ACC112 (cell line): ENCODE measurements at regions not wholly inside any gene's neighbourhood (a gene's known extent, or its start where the extent isn't known, plus 50 kb on each side); places are given as distances from the start of the nearest gene placed in this dataset.

Source experiments
- H2AFZ ChIP-seq: fragments of 200-600 bp; sonication (generic); one replicate; pipeline ENCODE4 v1.6.0; 2017; ENCODE audit warnings: antibody characterized with exemption, low read length; ENCODE audit not compliant: unreplicated experiment
- H3K27ac ChIP-seq: fragments of 200-600 bp; sonication (generic); 2 replicates; pipeline ENCODE4 v1.5.1; 2014; ENCODE audit warnings: low read depth, mild to moderate bottlenecking, antibody characterized with exemption, low read length, moderate library complexity
- H3K27me3 ChIP-seq: fragments of 200-600 bp; sonication (generic); 2 replicates; pipeline ENCODE4 v1.6.1; 2014; ENCODE audit warnings: mild to moderate bottlenecking, antibody characterized with exemption, low read length, moderate library complexity, mixed read lengths; ENCODE audit not compliant: insufficient read depth
- H3K36me3 ChIP-seq: fragments of 200-600 bp; sonication (generic); 2 replicates; pipeline ENCODE4 v1.6.1; 2016; ENCODE audit warnings: mild to moderate bottlenecking, antibody characterized with exemption, low read length, moderate library complexity, mixed read lengths; ENCODE audit not compliant: insufficient read depth
- H3K4me1 ChIP-seq: fragments of 200-600 bp; sonication (generic); one replicate; pipeline ENCODE4 v1.6.1; 2016; ENCODE audit warnings: low read length, mixed read lengths; ENCODE audit not compliant: insufficient read depth, unreplicated experiment, control insufficient read depth
- H3K4me3 ChIP-seq: fragments of 200-600 bp; sonication (generic); 2 replicates; pipeline ENCODE4 v1.5.1; 2014; ENCODE audit warnings: mild to moderate bottlenecking, low read depth, low read length
- H3K79me2 ChIP-seq: fragments of 200-600 bp; sonication (generic); one replicate; pipeline ENCODE4 v1.6.0; 2016; ENCODE audit warnings: low read length; ENCODE audit not compliant: control insufficient read depth, unreplicated experiment, insufficient read depth

DNA sequence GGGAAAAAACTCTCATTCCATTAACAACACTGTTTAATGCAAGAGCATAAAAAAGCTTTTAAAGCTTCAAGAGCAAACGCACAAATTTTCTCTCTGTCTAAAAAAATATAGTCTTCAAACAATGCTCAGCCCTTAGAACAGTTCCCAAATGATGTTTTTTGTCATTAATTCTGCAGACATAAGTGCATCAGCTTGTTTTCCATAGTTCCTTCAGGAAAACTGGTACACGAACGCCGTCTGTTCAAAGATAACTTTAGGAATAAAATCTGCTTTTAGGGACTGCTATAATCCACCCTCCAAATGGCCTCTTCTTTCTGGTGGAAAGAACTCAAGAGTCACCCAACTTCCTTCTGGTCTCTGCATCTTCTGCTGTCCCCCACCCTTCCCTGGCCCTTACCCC is 98.2 kb upstream of the SLC66A3 start:
- H3K4me1 ChIP-seq: no peaks in the 10 kb centered on the region
- no peaks in the 10 kb centered on the region for H3K79me2 ChIP-seq
- no peak overlapping the region for H2AFZ ChIP-seq
- no peak overlapping the region for H3K27ac ChIP-seq
- no peak overlapping the region for H3K4me3 ChIP-seq
- peaks cover 63% of the 10 kb centered on the region for H3K27me3 ChIP-seq
- no peaks in the 10 kb centered on the region for H3K36me3 ChIP-seq

DNA sequence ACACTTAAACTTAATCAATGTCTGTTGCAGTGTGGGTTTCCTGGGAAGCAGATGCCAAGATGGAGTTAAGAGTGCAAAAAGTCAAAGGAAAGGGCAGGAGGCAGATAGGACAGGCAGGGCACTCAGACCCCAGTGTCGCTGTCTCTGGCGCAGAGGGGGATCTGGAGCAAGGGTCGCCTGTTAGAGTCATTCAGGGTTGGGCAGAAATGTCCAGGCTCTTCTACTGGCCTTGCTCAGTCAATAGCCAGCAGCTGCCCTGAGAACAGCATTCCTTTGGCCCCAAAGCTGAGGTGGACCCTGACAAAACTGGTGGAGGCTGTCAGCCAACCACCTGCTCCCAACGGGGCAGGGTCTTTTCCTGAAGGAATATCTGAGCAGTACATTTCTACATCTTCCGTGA is 97.1 kb upstream of the SLC66A3 start:
- H3K27me3 ChIP-seq: peaks cover 73% of the 10 kb centered on the region
- no peak overlapping the region for H3K27ac ChIP-seq
- H3K36me3 ChIP-seq: no peaks in the 10 kb centered on the region
- no peak overlapping the region for H2AFZ ChIP-seq
- H3K4me1 ChIP-seq: no peaks in the 10 kb centered on the region
- no peaks in the 10 kb centered on the region for H3K79me2 ChIP-seq
- no peak overlapping the region for H3K4me3 ChIP-seq

DNA sequence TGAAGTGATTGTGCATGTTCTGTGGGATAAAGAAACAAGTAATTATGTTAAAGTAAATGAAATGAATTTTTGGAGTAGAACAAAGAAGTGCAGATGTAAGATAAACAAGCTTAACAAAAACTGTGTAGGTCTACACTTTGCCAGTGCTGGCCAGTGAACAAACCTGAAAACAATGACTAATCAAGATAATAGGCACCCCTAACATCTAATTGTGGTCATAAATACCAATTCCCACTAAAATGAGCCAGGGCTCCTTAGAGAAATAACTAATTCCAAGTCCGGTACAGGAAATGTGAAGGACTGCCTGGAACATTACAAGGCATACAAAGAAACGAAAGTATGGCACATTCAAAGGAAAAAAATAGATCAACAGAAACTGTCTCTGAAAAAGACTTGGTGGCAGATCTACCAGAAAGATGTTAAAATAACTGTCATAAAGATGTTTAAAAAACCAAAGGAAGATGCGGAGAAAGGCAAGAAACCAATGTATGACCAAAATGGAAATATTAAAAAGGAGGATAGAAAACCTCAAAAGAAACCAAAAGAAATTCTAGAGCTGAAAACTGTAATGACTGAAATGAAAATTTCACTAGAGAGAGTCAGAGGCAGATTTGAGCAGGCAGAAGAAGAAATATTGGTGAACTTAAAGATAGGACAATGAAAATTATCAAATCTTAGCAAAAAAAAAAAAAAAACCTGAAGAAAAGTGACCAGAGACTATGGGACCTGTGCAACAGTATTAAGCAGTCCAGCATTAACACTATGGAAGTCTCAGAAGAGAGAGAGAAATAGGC is 94.7 kb upstream of the SLC66A3 start:
- H3K27me3 ChIP-seq: peaks cover 89% of the 10 kb centered on the region
- H3K27ac ChIP-seq: no peak overlapping the region
- no peak overlapping the region for H3K4me3 ChIP-seq
- H3K36me3 ChIP-seq: no peaks in the 10 kb centered on the region
- no peaks in the 10 kb centered on the region for H3K4me1 ChIP-seq
- H3K79me2 ChIP-seq: no peaks in the 10 kb centered on the region
- H2AFZ ChIP-seq: no peak overlapping the region

DNA sequence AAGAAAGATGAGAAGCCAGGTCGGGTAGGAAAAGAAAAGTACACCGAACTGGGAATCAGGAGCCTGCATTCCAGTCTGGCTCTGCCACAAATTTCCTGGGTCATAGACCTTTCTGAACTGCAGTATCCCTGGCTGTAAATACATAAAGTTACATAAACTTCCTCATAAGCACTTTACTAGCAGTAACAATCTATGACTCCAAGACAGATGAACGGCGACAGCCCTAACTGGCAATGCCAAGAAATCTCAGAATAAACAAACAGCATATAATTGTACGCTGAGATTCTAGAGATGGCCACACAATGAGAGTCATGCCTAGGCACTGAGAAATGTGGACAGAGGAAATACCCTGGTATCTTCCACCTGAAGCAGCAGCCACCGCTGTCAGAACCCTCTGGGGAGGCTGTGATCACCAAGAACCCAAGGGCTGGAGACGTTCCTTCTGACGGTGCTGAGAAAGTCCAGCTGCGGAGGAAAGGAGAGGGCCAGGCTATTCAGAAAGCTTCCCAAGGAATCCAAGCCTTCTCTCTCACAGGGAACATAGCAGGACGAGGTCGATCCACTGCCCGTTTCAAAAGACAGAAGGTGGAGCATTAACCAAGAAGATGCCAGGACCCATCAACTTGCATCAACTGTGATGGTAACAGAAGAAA is 89.3 kb upstream of the SLC66A3 start:
- H3K27me3 ChIP-seq: peaks cover 63% of the 10 kb centered on the region
- no peak overlapping the region for H3K4me3 ChIP-seq
- H3K36me3 ChIP-seq: no peaks in the 10 kb centered on the region
- H2AFZ ChIP-seq: no peak overlapping the region
- no peak overlapping the region for H3K27ac ChIP-seq
- H3K4me1 ChIP-seq: no peaks in the 10 kb centered on the region
- H3K79me2 ChIP-seq: no peaks in the 10 kb centered on the region

DNA sequence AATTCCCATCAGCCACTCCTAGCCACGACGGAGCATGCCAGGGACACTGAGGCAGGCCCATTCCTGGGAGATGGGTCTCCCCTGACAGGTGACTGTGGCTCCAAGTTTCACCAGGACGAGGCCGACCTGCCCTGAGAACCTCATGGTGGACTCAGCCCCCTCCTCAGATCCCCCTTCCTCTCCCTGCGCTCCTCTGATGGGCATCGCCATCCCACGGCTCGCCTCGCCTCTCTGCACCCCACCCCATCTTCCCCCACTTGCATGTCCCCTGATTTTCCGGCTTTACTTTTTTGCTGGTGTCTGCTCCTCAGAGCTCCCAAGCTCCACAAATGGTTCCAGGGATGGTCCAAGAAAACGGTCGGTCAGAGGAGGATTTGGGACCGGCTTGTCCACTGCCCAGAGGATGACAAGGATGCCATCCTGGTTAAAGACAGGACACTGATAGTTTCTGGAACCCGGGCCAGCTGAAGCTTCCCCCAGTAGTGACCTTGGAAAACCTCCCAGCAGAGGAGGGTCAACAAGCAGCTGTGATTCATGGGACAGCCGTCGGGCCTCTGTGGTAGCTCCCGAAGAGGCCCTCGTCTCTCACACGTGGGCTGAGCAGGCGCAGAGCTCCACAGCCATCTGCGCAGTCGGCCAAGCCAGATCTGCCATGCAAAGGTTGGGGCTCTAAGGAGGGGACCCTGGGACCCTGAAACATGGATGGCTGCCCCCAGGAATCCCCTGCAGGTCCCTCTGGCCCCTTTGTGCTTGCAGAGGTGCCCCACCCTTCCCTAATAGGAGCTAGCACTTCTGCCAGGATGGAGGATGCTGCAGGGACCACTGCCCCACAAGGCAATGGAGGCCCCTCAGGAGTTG is 87.8 kb upstream of the SLC66A3 start:
- Histone ChIP-seq H3K36me3 (no peaks in the 10 kb centered on the region), H3K4me3 (no peak overlapping the region), H3K27me3 (peaks cover 48% of the 10 kb centered on the region), H3K79me2 (no peaks in the 10 kb centered on the region), H3K27ac (no peak overlapping the region), H3K4me1 (no peaks in the 10 kb centered on the region), H2AFZ (no peak overlapping the region)

GRCh38 chr2:11068079-11068741 is 87.1 kb upstream of the SLC66A3 start:
- Histone ChIP-seq H3K27me3 (peaks cover 43% of the 10 kb centered on the region), H3K36me3 (no peaks in the 10 kb centered on the region), H3K4me3 (no peak overlapping the region), H2AFZ (no peak overlapping the region), H3K4me1 (peaks cover 6% of the 10 kb centered on the region), H3K27ac (no peak overlapping the region), H3K79me2 (no peaks in the 10 kb centered on the region)

- Histone ChIP-seq H3K27me3 (peaks cover 36% of the 10 kb centered on the region), H2AFZ (no peak overlapping the region), H3K4me3 (no peak overlapping the region), H3K79me2 (no peaks in the 10 kb centered on the region), H3K27ac (no peak overlapping the region), H3K36me3 (no peaks in the 10 kb centered on the region), H3K4me1 (peaks cover 14% of the 10 kb centered on the region)
These were observed 86.3 kb upstream of the SLC66A3 start for GRCh38 chr2:11068856-11069526.

DNA sequence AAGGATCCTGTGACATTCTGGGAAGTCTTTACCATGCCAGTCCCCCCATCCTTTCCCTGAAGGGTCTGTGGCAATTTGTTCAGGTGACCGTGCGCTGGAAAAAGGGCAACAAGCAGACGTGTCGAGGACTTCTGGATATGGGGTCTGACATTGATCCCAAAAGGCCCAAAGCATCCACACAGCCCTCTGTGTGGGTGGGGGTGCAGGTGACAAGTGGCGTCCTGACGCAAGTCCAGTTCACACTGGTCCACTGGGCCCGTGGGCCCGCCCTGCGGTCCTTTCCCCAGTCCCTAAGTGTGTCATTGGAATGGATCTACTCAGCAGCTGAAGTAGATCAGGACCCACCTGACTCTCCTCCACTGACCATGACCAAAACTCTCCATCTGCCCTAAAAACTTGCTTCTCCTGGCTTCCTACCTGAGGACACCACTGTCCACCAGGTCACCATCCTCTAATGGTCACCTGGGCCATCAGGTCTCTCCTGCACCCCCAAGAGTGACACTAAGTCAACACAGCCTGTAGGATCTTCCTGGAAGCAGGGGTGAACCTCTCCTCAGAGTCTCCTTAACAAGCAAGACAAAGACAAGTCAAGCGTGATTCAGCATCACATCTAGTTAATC is 85.6 kb upstream of the SLC66A3 start:
- no peak overlapping the region for H2AFZ ChIP-seq
- peaks cover 29% of the 10 kb centered on the region for H3K27me3 ChIP-seq
- no peak overlapping the region for H3K27ac ChIP-seq
- H3K36me3 ChIP-seq: no peaks in the 10 kb centered on the region
- no peaks in the 10 kb centered on the region for H3K79me2 ChIP-seq
- H3K4me3 ChIP-seq: no peak overlapping the region
- peaks cover 16% of the 10 kb centered on the region for H3K4me1 ChIP-seq

- no peaks in the 10 kb centered on the region for H3K79me2 ChIP-seq
- H3K27ac ChIP-seq: no peak overlapping the region
- no peak overlapping the region for H3K4me3 ChIP-seq
- no peaks in the 10 kb centered on the region for H3K36me3 ChIP-seq
- H2AFZ ChIP-seq: no peak overlapping the region
- H3K4me1 ChIP-seq: peaks cover 16% of the 10 kb centered on the region
- peaks cover 14% of the 10 kb centered on the region for H3K27me3 ChIP-seq
These were observed 84.1 kb upstream of the SLC66A3 start for GRCh38 chr2:11071211-11071610.
